K562 (cell line): ENCODE measurements at regions not wholly inside any gene's neighbourhood (a gene's known extent, or its start where the extent isn't known, plus 50 kb on each side); places are given as distances from the start of the nearest gene placed in this dataset.

ENCODE experiments used
- ATAC-seq: fragments of 200-7000 bp; cut with Tn5 transposase; 3 replicates; pipeline ENCODE4 v1.9.1; 2020; ENCODE audit warnings: moderate library complexity
- BruUV-seq: library from RNA; stranded (reverse); fragments of 400-500 nt; replicated peaks from 2 replicates; lab custom pipeline; 2021; lab: Mats Ljungman, UMichigan
- CTCF ChIA-PET: fragments of 300-600 bp; formaldehyde crosslinking; extraction: SDS; loops from one replicate; lab custom pipeline; 2021; ENCODE audit warnings: low intra/inter-chr PET ratio; lab: Yijun Ruan, JAX
- POLR2A ChIA-PET: fragments of 300-600, 350-650 bp; sonication (Branson Sonifier 250); formaldehyde crosslinking; extraction: SDS; loops from one replicate; lab custom pipeline; 2021; ENCODE audit warnings: antibody characterized with exemption, inconsistent platforms; lab: Yijun Ruan, JAX
- DNase-seq, 4 experiments: peaks; one replicate each; pipeline versions ENCODE4 v3.0.0 to v3.0.0-alpha.2; 2011 to 2018; ENCODE audit warnings: low spot score in 3 of 4, mixed read lengths in 3 of 4; ENCODE audit errors: extremely low read depth in 1 of 4
- FAIRE-seq: peaks from 2 replicates; lab custom pipeline; 2011; peaks lifted over from hg19 to GRCh38; lab: Jason Lieb, UNC
- H2AFZ ChIP-seq: 2 replicates; pipeline ENCODE4 v1.6.0; 2011; ENCODE audit warnings: low read depth, low read length, control low read depth, inconsistent platforms
- H3K27ac ChIP-seq: fragments of 200-600 bp; 3 replicates; pipeline ENCODE4 v1.8.0; 2011; ENCODE audit warnings: low read depth, mild to moderate bottlenecking, control low read depth, inconsistent platforms, low read length, moderate library complexity, mixed read lengths; ENCODE audit errors: extremely low read depth
- H3K27me3 ChIP-seq, 2 experiments: fragments of 300-600 bp in 1 of 2; 2 replicates in 1 of 2; 3 replicates in 1 of 2; pipeline versions ENCODE4 v1.6.0 to v1.8.0; 2011; ENCODE audit warnings: inconsistent platforms in 2 of 2, low read length in 2 of 2, mild to moderate bottlenecking in 1 of 2, mixed read lengths in 1 of 2, moderate library complexity in 1 of 2; ENCODE audit not compliant: control insufficient read depth in 2 of 2, insufficient read depth in 2 of 2
- H3K36me3 ChIP-seq: fragments of 300-600 bp; 3 replicates; pipeline ENCODE4 v1.8.0; 2011; ENCODE audit warnings: mild to moderate bottlenecking, low read length, inconsistent platforms; ENCODE audit not compliant: control insufficient read depth, insufficient read depth
- H3K4me1 ChIP-seq, 2 experiments: fragments of 200-600 bp in 1 of 2; replicated peaks in 1 of 2; 2 replicates in 1 of 2; 3 replicates in 1 of 2; pipeline versions ENCODE4 v1.5.1 to v1.8.0; 2011; ENCODE audit warnings: inconsistent platforms in 2 of 2, low read length in 2 of 2, mild to moderate bottlenecking in 1 of 2, mixed read lengths in 1 of 2, moderate library complexity in 1 of 2; ENCODE audit not compliant: control insufficient read depth in 2 of 2, insufficient read depth in 2 of 2
- H3K4me2 ChIP-seq: 2 replicates; pipeline ENCODE4 v1.6.1; 2011; ENCODE audit warnings: low read length, control low read depth, inconsistent platforms, mixed read lengths; ENCODE audit not compliant: insufficient read depth
- H3K4me3 ChIP-seq: fragments of 200-600 bp; sonication (generic), shearing (Covaris generic); 2 replicates; pipeline ENCODE4 v1.5.1; 2016; ENCODE audit warnings: control low read depth, inconsistent platforms
- H3K79me2 ChIP-seq: fragments of 200-600 bp; 3 replicates; pipeline ENCODE4 v1.8.0; 2011; ENCODE audit warnings: low read length, inconsistent platforms; ENCODE audit not compliant: control insufficient read depth, insufficient read depth
- H3K9ac ChIP-seq, 2 experiments: 2 replicates each; pipeline versions ENCODE4 v1.6.0 to v1.6.1; 2011; ENCODE audit warnings: low read depth in 2 of 2, low read length in 2 of 2, control low read depth in 1 of 2, inconsistent platforms in 1 of 2, mild to moderate bottlenecking in 1 of 2, mixed read lengths in 1 of 2; ENCODE audit not compliant: insufficient read depth in 1 of 2
- H3K9me1 ChIP-seq: one replicate; pipeline ENCODE4 v1.6.0; 2011; ENCODE audit warnings: inconsistent platforms, mild to moderate bottlenecking, low read length, moderate library complexity; ENCODE audit not compliant: control insufficient read depth, insufficient read depth
- H3K9me3 ChIP-seq: replicated peaks from 2 replicates; pipeline ENCODE4 v1.5.1; 2011; ENCODE audit warnings: low read depth, low read length, inconsistent platforms; ENCODE audit not compliant: control insufficient read depth, insufficient read depth
- H4K20me1 ChIP-seq: replicated peaks from 2 replicates; pipeline ENCODE4 v1.6.1; 2011; ENCODE audit warnings: low read length, inconsistent platforms, mixed read lengths; ENCODE audit not compliant: control insufficient read depth, insufficient read depth
- BCLAF1 ChIP-seq, 2 experiments: fragments of 450-650 bp in 1 of 2; IDR thresholded peaks; 2 replicates each; pipeline ENCODE4 v1.6.1; 2011 to 2017; ENCODE audit warnings: low read depth in 2 of 2, antibody characterized with exemption in 1 of 2, borderline replicate concordance in 1 of 2, low read length in 1 of 2, mild to moderate bottlenecking in 1 of 2, mixed read lengths in 1 of 2; ENCODE audit not compliant: control insufficient read depth in 1 of 2
- FOS ChIP-seq: IDR thresholded peaks from 3 replicates; pipeline ENCODE4 v1.6.1; 2011; ENCODE audit not compliant: insufficient read length; ENCODE audit errors: extremely low read depth
- HBP1 ChIP-seq: fragments of 450-650 bp; formaldehyde crosslinking; IDR thresholded peaks from 2 replicates; pipeline ENCODE4 v1.4.0; 2022; ENCODE audit warnings: missing genetic modification characterization
- HNRNPLL ChIP-seq: fragments of 200-400 bp; formaldehyde crosslinking; IDR thresholded peaks from 2 replicates; pipeline ENCODE4 v1.6.1; 2017; ENCODE audit warnings: low read length, low read depth, mild to moderate bottlenecking; ENCODE audit not compliant: poor library complexity, severe bottlenecking
- HOXB6 ChIP-seq: fragments of 250-450 bp; sonication (Bioruptor Pico); IDR thresholded peaks from 2 replicates; pipeline ENCODE4 v1.5.1; 2022; ENCODE audit warnings: mild to moderate bottlenecking, borderline replicate concordance
- KDM1A ChIP-seq, 2 experiments: fragments of 450-650 bp; IDR thresholded peaks; 2 replicates each; pipeline ENCODE4 v1.6.1; 2016; ENCODE audit warnings: mild to moderate bottlenecking in 2 of 2
- KLF10 ChIP-seq: fragments of 250-450 bp; sonication (Bioruptor Pico); IDR thresholded peaks from 2 replicates; pipeline ENCODE4 v1.6.1; 2021; ENCODE audit warnings: matching md5 sums
- PHTF2 ChIP-seq: fragments of 250-450 bp; sonication (Bioruptor Pico); IDR thresholded peaks from 2 replicates; pipeline ENCODE4 v1.5.0; 2021; ENCODE audit warnings: mild to moderate bottlenecking
- ZFX ChIP-seq: sonication (generic); formaldehyde crosslinking; IDR thresholded peaks from 2 replicates; pipeline ENCODE4 v1.8.0; 2022; ENCODE audit warnings: mild to moderate bottlenecking, missing genetic modification reagents, moderate library complexity
- ZNF165 ChIP-seq: fragments of 250-450 bp; sonication (Bioruptor Pico); IDR thresholded peaks from 2 replicates; pipeline ENCODE4 v1.4.0; 2020; ENCODE audit warnings: borderline replicate concordance
- ZNF274 ChIP-seq: IDR thresholded peaks from 2 replicates; pipeline ENCODE4 v1.6.1; 2011; ENCODE audit warnings: low read depth, mild to moderate bottlenecking, low read length, moderate library complexity, borderline replicate concordance
- ZNF408 ChIP-seq: fragments of 250-450 bp; sonication (Bioruptor Pico); IDR thresholded peaks from 2 replicates; pipeline ENCODE4 v1.4.0; 2020; ENCODE audit warnings: low read depth, mild to moderate bottlenecking, moderate library complexity
- ZNF57 ChIP-seq: fragments of 450-650 bp; formaldehyde crosslinking; IDR thresholded peaks from 2 replicates; pipeline ENCODE4 v1.4.0; 2020; ENCODE audit warnings: mild to moderate bottlenecking, moderate library complexity
- ZNF609 ChIP-seq: sonication (generic); formaldehyde crosslinking; IDR thresholded peaks from 2 replicates; pipeline ENCODE4 v1.8.1; 2023; ENCODE audit warnings: missing genetic modification reagents, mild to moderate bottlenecking, borderline replicate concordance
- ZNF76 ChIP-seq: fragments of 250-450 bp; sonication (Bioruptor Pico); IDR thresholded peaks from 2 replicates; pipeline ENCODE4 v1.4.0; 2020; ENCODE audit warnings: mild to moderate bottlenecking, moderate library complexity, borderline replicate concordance
- WGBS: fragments of 100-300 bp; shearing (Covaris generic); methylation state at CpG from one replicate; pipeline ENCODE4 v1.1.6; 2016; ENCODE audit warnings: low coverage, mixed read lengths; ENCODE audit not compliant: insufficient coverage; ENCODE audit errors: missing lambda C conversion rate; 5-methylcytosine and 5-hydroxymethylcytosine counted together
- in situ Hi-C: fragments of 300-500 bp; cut with MboI; formaldehyde crosslinking; loops from 4 replicates; pipeline ENCODE4 v1.15.0; 2018; ENCODE audit warnings: inconsistent platforms, mixed read lengths
- intact Hi-C: fragments of 100-400 bp; cut with micrococcal nuclease; formaldehyde crosslinking; loops from 2 replicates; pipeline ENCODE4 v1.14.2; 2022

DNA sequence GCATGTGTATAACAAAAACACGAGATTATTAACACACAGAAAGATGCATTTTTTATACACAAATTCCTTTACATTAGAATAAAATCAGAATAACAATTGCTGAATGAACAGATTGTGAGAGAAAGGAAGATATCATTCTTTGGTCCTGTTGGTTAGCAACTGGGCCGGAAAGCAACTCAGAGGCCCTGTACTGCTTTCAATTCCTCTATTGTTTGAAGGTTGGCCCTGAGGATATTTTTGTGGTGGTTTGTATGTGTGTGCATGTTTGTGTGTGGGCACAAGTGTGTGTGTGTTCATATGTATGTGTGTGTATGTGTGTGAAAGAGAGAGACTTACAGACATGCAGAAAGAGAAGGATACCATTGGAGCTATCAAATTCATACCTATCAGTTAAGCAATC is 356.8 kb upstream of the DMAC1 start:
- 0% methylated on average over 2 of the region's 2 CpGs for WGBS
- intact Hi-C loops (no loop called here), in situ Hi-C loops (no loop called here)
- no TSS peak for BruUV-seq
- ChIA-PET POLR2A (no interaction called here), CTCF (no interaction called here)
- FAIRE-seq (no peak), ATAC-seq (no peak), DNase-seq (no peak)
- no peak overlapping the region for H3K4me3 ChIP-seq
- no peak overlapping the region for H3K27ac ChIP-seq
- no peak overlapping the region for H2AFZ ChIP-seq
- no peaks in the 10 kb centered on the region for H3K27me3 ChIP-seq
- no peaks in the 10 kb centered on the region for H3K36me3 ChIP-seq
- no peak for TF ChIP-seq HBP1 (CRISPR knock-in tag)
- TF ChIP-seq FOS: no peak
- TF ChIP-seq KLF10: no peak
- TF ChIP-seq PHTF2: no peak
- TF ChIP-seq ZNF609 (CRISPR knock-in tag): no peak
- no peak for TF ChIP-seq HNRNPLL
- no peak for TF ChIP-seq ZNF165 (CRISPR knock-in tag)
- no peak for TF ChIP-seq ZNF274
- no peak for TF ChIP-seq ZNF57 (CRISPR knock-in tag)
- no peak for TF ChIP-seq ZNF76 (CRISPR knock-in tag)
- no peak for TF ChIP-seq ZFX (CRISPR knock-in tag)
- no peak for TF ChIP-seq BCLAF1 (IDR thresholded peaks at IDR 0.05; ENCODE audit: borderline replicate concordance in 1 of 2, control insufficient read depth in 1 of 2, low read depth in 2 of 2, low read length in 1 of 2)
- no peak for TF ChIP-seq HOXB6
- no peak for TF ChIP-seq ZNF408
- TF ChIP-seq KDM1A (IDR thresholded peaks at IDR 0.05): no peak
- H3K9me1 ChIP-seq: no peaks in the 10 kb centered on the region
- no peaks in the 10 kb centered on the region for H3K4me1 ChIP-seq
- no peaks in the 10 kb centered on the region for H3K9me3 ChIP-seq
- no peaks in the 10 kb centered on the region for H4K20me1 ChIP-seq
- no peak overlapping the region for H3K9ac ChIP-seq
- no peaks in the 10 kb centered on the region for H3K79me2 ChIP-seq
- H3K4me2 ChIP-seq: no peak overlapping the region
